ENCODE measurements at regions not wholly inside any gene's neighbourhood (a gene's known extent, or its start where the extent isn't known, plus 50 kb on each side); places are given as distances from the start of the nearest gene placed in this dataset.

- TF ChIP-seq CTCF (IDR thresholded peaks at IDR 0.05) (no peak), POLR2A (IDR thresholded peaks at IDR 0.05) (no peak), POLR2AphosphoS5 (IDR thresholded peaks at IDR 0.05) (no peak)
Measured at GRCh38 chr2:189287363-189287762, 107.8 kb upstream of the COL5A2 start.
